WTC11 (cell line): ENCODE measurements at regions not wholly inside any gene's neighbourhood (a gene's known extent, or its start where the extent isn't known, plus 50 kb on each side); places are given as distances from the start of the nearest gene placed in this dataset.

Source experiments
- CBFB ChIP-seq: sonication (generic); formaldehyde crosslinking; IDR thresholded peaks from 2 replicates; pipeline ENCODE4 v1.8.1; 2022; ENCODE audit warnings: mild to moderate bottlenecking, low read depth, missing genetic modification reagents
- FOXK1 ChIP-seq: sonication (generic); formaldehyde crosslinking; IDR thresholded peaks from 2 replicates; pipeline ENCODE4 v1.8.0; 2022; ENCODE audit warnings: mild to moderate bottlenecking, moderate library complexity, missing genetic modification reagents
- ZNF138 ChIP-seq: sonication (generic); formaldehyde crosslinking; conservative IDR thresholded peaks from 2 replicates; pipeline ENCODE4 v1.8.1; 2022; ENCODE audit warnings: mild to moderate bottlenecking, moderate library complexity, missing genetic modification reagents
- ZNF317 ChIP-seq: sonication (generic); formaldehyde crosslinking; IDR thresholded peaks from 2 replicates; pipeline ENCODE4 v1.8.1; 2023; ENCODE audit warnings: low read depth, mild to moderate bottlenecking, moderate library complexity, missing genetic modification reagents, borderline replicate concordance
- ZNF416 ChIP-seq: fragments of 250-450 bp; sonication (Bioruptor Pico); IDR thresholded peaks from 2 replicates; pipeline ENCODE4 v1.9.0; 2021; ENCODE audit warnings: mild to moderate bottlenecking, inconsistent platforms
- TF ChIP-seq, protein P1 (sequence below): fragments of 200-600 bp; IDR thresholded peaks from 2 replicates; pipeline ENCODE4 v1.8.0; 2022; ENCODE audit warnings: antibody characterized with exemption
- TF ChIP-seq, protein P2 (sequence below): sonication (generic); formaldehyde crosslinking; IDR thresholded peaks from 2 replicates; pipeline ENCODE4 v1.8.1; 2023; ENCODE audit warnings: mild to moderate bottlenecking, missing genetic modification reagents, moderate library complexity

- TF ChIP-seq ZNF317 (no peak), ZNF138 (CRISPR knock-in tag) (no peak), CBFB (CRISPR knock-in tag) (no peak), ZNF416 (CRISPR knock-in tag) (no peak), FOXK1 (CRISPR knock-in tag) (no peak)
- TF ChIP-seq, protein P1, sequence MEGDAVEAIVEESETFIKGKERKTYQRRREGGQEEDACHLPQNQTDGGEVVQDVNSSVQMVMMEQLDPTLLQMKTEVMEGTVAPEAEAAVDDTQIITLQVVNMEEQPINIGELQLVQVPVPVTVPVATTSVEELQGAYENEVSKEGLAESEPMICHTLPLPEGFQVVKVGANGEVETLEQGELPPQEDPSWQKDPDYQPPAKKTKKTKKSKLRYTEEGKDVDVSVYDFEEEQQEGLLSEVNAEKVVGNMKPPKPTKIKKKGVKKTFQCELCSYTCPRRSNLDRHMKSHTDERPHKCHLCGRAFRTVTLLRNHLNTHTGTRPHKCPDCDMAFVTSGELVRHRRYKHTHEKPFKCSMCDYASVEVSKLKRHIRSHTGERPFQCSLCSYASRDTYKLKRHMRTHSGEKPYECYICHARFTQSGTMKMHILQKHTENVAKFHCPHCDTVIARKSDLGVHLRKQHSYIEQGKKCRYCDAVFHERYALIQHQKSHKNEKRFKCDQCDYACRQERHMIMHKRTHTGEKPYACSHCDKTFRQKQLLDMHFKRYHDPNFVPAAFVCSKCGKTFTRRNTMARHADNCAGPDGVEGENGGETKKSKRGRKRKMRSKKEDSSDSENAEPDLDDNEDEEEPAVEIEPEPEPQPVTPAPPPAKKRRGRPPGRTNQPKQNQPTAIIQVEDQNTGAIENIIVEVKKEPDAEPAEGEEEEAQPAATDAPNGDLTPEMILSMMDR = no peak
- TF ChIP-seq, protein P2, sequence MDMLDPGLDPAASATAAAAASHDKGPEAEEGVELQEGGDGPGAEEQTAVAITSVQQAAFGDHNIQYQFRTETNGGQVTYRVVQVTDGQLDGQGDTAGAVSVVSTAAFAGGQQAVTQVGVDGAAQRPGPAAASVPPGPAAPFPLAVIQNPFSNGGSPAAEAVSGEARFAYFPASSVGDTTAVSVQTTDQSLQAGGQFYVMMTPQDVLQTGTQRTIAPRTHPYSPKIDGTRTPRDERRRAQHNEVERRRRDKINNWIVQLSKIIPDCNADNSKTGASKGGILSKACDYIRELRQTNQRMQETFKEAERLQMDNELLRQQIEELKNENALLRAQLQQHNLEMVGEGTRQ (CRISPR knock-in tag) = no peak
Observed at GRCh38 chr18:77464917-77465316, 215.3 kb downstream of the GALR1 start.
